ENCODE measurements at regions not wholly inside any gene's neighbourhood (a gene's known extent, or its start where the extent isn't known, plus 50 kb on each side); places are given as distances from the start of the nearest gene placed in this dataset.

GRCh38 chr7:425794-426188 is 93.9 kb downstream of the PDGFA start:
- RAD21 ChIA-PET (ENCODE audit: low non-redundant PET in 1 of 2, low total read pairs in 2 of 2, uncharacterized antibody in 2 of 2, unreplicated experiment in 2 of 2), result no interaction called here
- Histone ChIP-seq H3K36me3 (ENCODE audit: control insufficient read depth in 1 of 2, insufficient read depth in 2 of 2, low read length in 2 of 2) (no peaks in the 10 kb centered on the region), H3K9ac (ENCODE audit: low read length) (no peak overlapping the region), H3K4me3 (replicated peaks in 1 of 2; ENCODE audit: low read depth in 1 of 2, low read length in 2 of 2) (no peak overlapping the region), H3K4me2 (ENCODE audit: low read length) (no peak overlapping the region), H3K4me1 (ENCODE audit: control insufficient read depth in 1 of 2, insufficient read depth in 2 of 2, low read length in 2 of 2) (no peaks in the 10 kb centered on the region), H2AFZ (ENCODE audit: low read depth, low read length, poor library complexity, severe bottlenecking) (no peak overlapping the region), H3K27me3 (ENCODE audit: insufficient read depth, low read length) (no peaks in the 10 kb centered on the region), H3K9me3 (ENCODE audit: control insufficient read depth in 1 of 2, insufficient read depth in 1 of 2, low read depth in 1 of 2, low read length in 2 of 2) (no peaks in the 10 kb centered on the region), H3K9me2 (ENCODE audit: insufficient read depth) (no peaks in the 10 kb centered on the region), H4K20me1 (ENCODE audit: insufficient read depth) (no peaks in the 10 kb centered on the region), H3K79me2 (ENCODE audit: insufficient read depth, low read length) (no peaks in the 10 kb centered on the region), H3K27ac (ENCODE audit: low read depth, low read length) (no peak overlapping the region)
- POLR2A ChIA-PET, result no interaction called here
- TF ChIP-seq TCF7L2 (IDR thresholded peaks at IDR 0.05; ENCODE audit: borderline replicate concordance, extremely low read depth, insufficient read depth, insufficient read length) (no peak), SP1 (IDR thresholded peaks at IDR 0.05; ENCODE audit: low read depth) (no peak), REST (IDR thresholded peaks at IDR 0.05; ENCODE audit: low read depth) (no peak), CTCF (IDR thresholded peaks at IDR 0.05 in 2 of 3, conservative IDR thresholded peaks at IDR 0.05 in 1 of 3; ENCODE audit: borderline replicate concordance in 1 of 3, insufficient read depth in 1 of 3, low read depth in 2 of 3, low read length in 2 of 3) (no peak), POLR2A (IDR thresholded peaks at IDR 0.05; ENCODE audit: borderline replicate concordance, extremely low read depth, insufficient read depth, insufficient read length) (no peak), YY1 (IDR thresholded peaks at IDR 0.05; ENCODE audit: extremely low read depth, insufficient replicate concordance, low read depth, low read length) (no peak), CEBPB (IDR thresholded peaks at IDR 0.05; ENCODE audit: low read depth) (no peak), SIN3A (IDR thresholded peaks at IDR 0.05; ENCODE audit: low read depth) (no peak), ZBTB33 (IDR thresholded peaks at IDR 0.05; ENCODE audit: extremely low read depth, insufficient replicate concordance, low read length) (no peak), MAX (IDR thresholded peaks at IDR 0.05) (no peak), EZH2 (IDR thresholded peaks at IDR 0.05) (no peak), CBX3 (IDR thresholded peaks at IDR 0.05; ENCODE audit: low read depth) (no peak), ZNF274 (IDR thresholded peaks at IDR 0.05; ENCODE audit: low read depth, low read length) (no peak), ATF3 (IDR thresholded peaks at IDR 0.05) (no peak), EGR1 (IDR thresholded peaks at IDR 0.05; ENCODE audit: low read depth) (no peak), ELF1 (IDR thresholded peaks at IDR 0.05; ENCODE audit: borderline replicate concordance, low read depth) (no peak), EZH2phosphoT487 (IDR thresholded peaks at IDR 0.05; ENCODE audit: borderline replicate concordance) (no peak), SRF (IDR thresholded peaks at IDR 0.05; ENCODE audit: low read depth) (no peak)
- intact Hi-C loops (cut with micrococcal nuclease), result no loop called here
- ATAC-seq, result no peak
- DNase-seq (ENCODE audit: low read depth, low spot score), result no peak
- no TSS peak for BruUV-seq (replicated peaks)
- CTCF ChIA-PET, result no interaction called here
